IMR-90 (cell line): ENCODE measurements at regions not wholly inside any gene's neighbourhood (a gene's known extent, or its start where the extent isn't known, plus 50 kb on each side); places are given as distances from the start of the nearest gene placed in this dataset.

Source experiments
- ATAC-seq: fragments of 200-7000 bp; cut with Tn5 transposase; 2 replicates; pipeline ENCODE4 v1.9.1; 2020; ENCODE audit warnings: low read depth, mild to moderate bottlenecking, moderate library complexity
- BruUV-seq: library from RNA; stranded (reverse); fragments of 400-500 nt; replicated peaks from 2 replicates; lab custom pipeline; 2021; lab: Mats Ljungman, UMichigan
- CTCF ChIA-PET: fragments of 300-600 bp; formaldehyde crosslinking; extraction: SDS; loops from one replicate; lab custom pipeline; 2021; ENCODE audit warnings: antibody characterized with exemption; lab: Yijun Ruan, JAX
- POLR2A ChIA-PET: fragments of 300-600 bp; sonication (Branson Sonifier 250); formaldehyde crosslinking; loops from one replicate; lab custom pipeline; 2022; ENCODE audit warnings: antibody characterized with exemption; ENCODE audit not compliant: unreplicated experiment; lab: Charles Lee
- DNase-seq: peaks from one replicate; pipeline ENCODE4 v3.0.0; 2013
- H2AFZ ChIP-seq: replicated peaks from 2 replicates; pipeline ENCODE3; 2013; ENCODE audit warnings: low read length, mild to moderate bottlenecking; ENCODE audit not compliant: poor library complexity
- H2AK5ac ChIP-seq: 2 replicates; pipeline ENCODE4 v1.6.1; 2013; ENCODE audit warnings: low read depth, low read length, inconsistent platforms
- H2AK9ac ChIP-seq: replicated peaks from 2 replicates; pipeline ENCODE3; 2013; ENCODE audit warnings: mild to moderate bottlenecking, low read depth, low read length, moderate library complexity; ENCODE audit not compliant: poor library complexity
- H2BK120ac ChIP-seq: 2 replicates; pipeline ENCODE4 v1.6.1; 2013; ENCODE audit warnings: low read depth, low read length, inconsistent platforms
- H2BK15ac ChIP-seq: 3 replicates; pipeline ENCODE4 v1.6.1; 2013; ENCODE audit warnings: low read depth, low read length, inconsistent platforms
- H2BK20ac ChIP-seq: 2 replicates; pipeline ENCODE4 v1.6.1; 2013; ENCODE audit warnings: low read depth, mild to moderate bottlenecking, inconsistent platforms, low read length, moderate library complexity
- H2BK5ac ChIP-seq: 2 replicates; pipeline ENCODE4 v1.6.1; 2013; ENCODE audit warnings: mild to moderate bottlenecking, low read depth, low read length, inconsistent platforms; ENCODE audit not compliant: poor library complexity, severe bottlenecking
- H3K14ac ChIP-seq: replicated peaks from 2 replicates; pipeline ENCODE4 v1.6.1; 2013; ENCODE audit warnings: low read depth, low read length, inconsistent platforms
- H3K18ac ChIP-seq: 2 replicates; pipeline ENCODE4 v1.6.1; 2013; ENCODE audit warnings: low read depth, low read length, control low read depth
- H3K23ac ChIP-seq: 2 replicates; pipeline ENCODE4 v1.6.1; 2013; ENCODE audit warnings: low read depth, low read length, inconsistent platforms
- H3K27ac ChIP-seq: 2 replicates; pipeline ENCODE4 v1.5.1; 2013; ENCODE audit warnings: mild to moderate bottlenecking, control low read depth, low read length; ENCODE audit not compliant: insufficient read depth
- H3K27me3 ChIP-seq: 2 replicates; pipeline ENCODE4 v1.6.1; 2013; ENCODE audit warnings: low read length; ENCODE audit not compliant: control insufficient read depth, insufficient read depth
- H3K36me3 ChIP-seq: 2 replicates; pipeline ENCODE4 v1.6.1; 2013; ENCODE audit warnings: low read length, mixed read lengths; ENCODE audit not compliant: control insufficient read depth, insufficient read depth
- H3K4ac ChIP-seq: 2 replicates; pipeline ENCODE4 v1.6.1; 2013; ENCODE audit warnings: low read depth, low read length, inconsistent platforms
- H3K4me1 ChIP-seq: 2 replicates; pipeline ENCODE4 v1.6.1; 2013; ENCODE audit warnings: low read length, mixed read lengths; ENCODE audit not compliant: control insufficient read depth, insufficient read depth
- H3K4me2 ChIP-seq: 2 replicates; pipeline ENCODE4 v1.6.1; 2013; ENCODE audit warnings: low read depth, mild to moderate bottlenecking, control low read depth, low read length, moderate library complexity
- H3K4me3 ChIP-seq: 2 replicates; pipeline ENCODE4 v1.5.1; 2013; ENCODE audit warnings: low read depth, mild to moderate bottlenecking, control low read depth, low read length, moderate library complexity; ENCODE audit not compliant: insufficient read depth
- H3K56ac ChIP-seq: 2 replicates; pipeline ENCODE4 v1.6.1; 2013; ENCODE audit warnings: low read length, inconsistent platforms; ENCODE audit not compliant: insufficient read depth; ENCODE audit errors: extremely low read depth
- H3K79me1 ChIP-seq, 2 experiments: 2 replicates each; pipeline ENCODE4 v1.6.1; 2013; ENCODE audit warnings: low read length in 2 of 2, inconsistent platforms in 1 of 2, low read depth in 1 of 2
- H3K9ac ChIP-seq: 2 replicates; pipeline ENCODE4 v1.6.1; 2013; ENCODE audit warnings: low read depth, low read length, control low read depth
- H3K9me1 ChIP-seq: 2 replicates; pipeline ENCODE4 v1.6.1; 2013; ENCODE audit warnings: low read length, inconsistent platforms; ENCODE audit not compliant: insufficient read depth
- H3K9me3 ChIP-seq: 2 replicates; pipeline ENCODE4 v1.6.1; 2013; ENCODE audit warnings: low read length; ENCODE audit not compliant: control insufficient read depth, insufficient read depth
- H4K20me1 ChIP-seq: 2 replicates; pipeline ENCODE4 v1.6.1; 2013; ENCODE audit warnings: low read length, inconsistent platforms; ENCODE audit not compliant: insufficient read depth
- H4K5ac ChIP-seq: 2 replicates; pipeline ENCODE4 v1.6.1; 2013; ENCODE audit warnings: mild to moderate bottlenecking, low read depth, low read length, control low read depth
- H4K8ac ChIP-seq, 2 experiments: 2 replicates each; pipeline ENCODE4 v1.6.1; 2013; ENCODE audit warnings: low read depth in 2 of 2, low read length in 2 of 2, control low read depth in 1 of 2, inconsistent platforms in 1 of 2
- H4K91ac ChIP-seq: 2 replicates; pipeline ENCODE4 v1.6.1; 2013; ENCODE audit warnings: low read depth, low read length, inconsistent platforms; ENCODE audit not compliant: insufficient read depth
- CHD1 ChIP-seq: IDR thresholded peaks from 2 replicates; pipeline ENCODE4 v1.6.1; 2012; ENCODE audit warnings: low read depth, low read length, improper control_type of control experiment
- ELK1 ChIP-seq: fragments of 150-350 bp; IDR thresholded peaks from 2 replicates; pipeline ENCODE4 v1.6.1; 2016; ENCODE audit warnings: low read depth, mild to moderate bottlenecking, low read length, moderate library complexity, borderline replicate concordance
- FOS ChIP-seq: fragments of 150-350 bp; IDR thresholded peaks from 2 replicates; pipeline ENCODE4 v1.6.1; 2016; ENCODE audit warnings: low read depth, low read length
- MAZ ChIP-seq: IDR thresholded peaks from 2 replicates; pipeline ENCODE4 v1.6.1; 2012; ENCODE audit warnings: low read depth, mild to moderate bottlenecking, low read length, improper control_type of control experiment, moderate library complexity, borderline replicate concordance
- POLR2A ChIP-seq: IDR thresholded peaks from 2 replicates; pipeline ENCODE4 v1.6.1; 2012; ENCODE audit warnings: mild to moderate bottlenecking, low read depth, low read length
- RCOR1 ChIP-seq: IDR thresholded peaks from 2 replicates; pipeline ENCODE4 v1.6.1; 2012; ENCODE audit warnings: mild to moderate bottlenecking, low read length, improper control_type of control experiment; ENCODE audit not compliant: insufficient replicate concordance
- RFX5 ChIP-seq: IDR thresholded peaks from 2 replicates; pipeline ENCODE4 v1.8.0; 2012; ENCODE audit warnings: low read depth, mild to moderate bottlenecking, low read length, moderate library complexity
- WGBS, 2 experiments: methylation state at CpG; one replicate each; pipeline versions ENCODE4 v1.1.5 to v1.1.7; 2013; ENCODE audit warnings: missing lambda C conversion rate in 2 of 2; ENCODE audit not compliant: insufficient read length in 1 of 2; ENCODE audit errors: extremely low coverage in 2 of 2; 5-methylcytosine and 5-hydroxymethylcytosine counted together
- dilution Hi-C: fragments of 300-500 bp; cut with HindIII; formaldehyde crosslinking; loops from one replicate; pipeline ENCODE4 v1.14.3; 2018; ENCODE audit warnings: low sequenced_read_pairs; ENCODE audit not compliant: unreplicated experiment
- in situ Hi-C: fragments of 300-500 bp; cut with MboI; formaldehyde crosslinking; loops from 3 replicates; pipeline ENCODE4 v1.14.3; 2019; ENCODE audit warnings: low sequenced_read_pairs, inconsistent platforms, mixed read lengths
- intact Hi-C: fragments of 100-400 bp; cut with micrococcal nuclease; formaldehyde crosslinking; loops from 2 replicates; pipeline ENCODE4 v1.10.0; 2022

- ATAC-seq (no peak), DNase-seq (no peak)
- H3K9me3 ChIP-seq: no peaks in the 10 kb centered on the region
- no peak overlapping the region for H2AFZ ChIP-seq
- H2BK20ac ChIP-seq: no peak overlapping the region
- H3K27me3 ChIP-seq: no peaks in the 10 kb centered on the region
- H3K4me1 ChIP-seq: no peaks in the 10 kb centered on the region
- BruUV-seq: no TSS peak
- POLR2A ChIA-PET: no interaction called here
- no peaks in the 10 kb centered on the region for H3K9me1 ChIP-seq
- no peak overlapping the region for H2BK15ac ChIP-seq
- H4K8ac ChIP-seq: no peak overlapping the region
- no peak overlapping the region for H4K5ac ChIP-seq
- H3K14ac ChIP-seq: no peak overlapping the region
- no peak for TF ChIP-seq CHD1
- no peak for TF ChIP-seq RCOR1
- TF ChIP-seq ELK1: no peak
- TF ChIP-seq FOS: no peak
- no peak for TF ChIP-seq RFX5
- TF ChIP-seq POLR2A: no peak
- no peak for TF ChIP-seq MAZ
- no peak overlapping the region for H4K91ac ChIP-seq
- CTCF ChIA-PET: no interaction called here
- H2AK9ac ChIP-seq: no peak overlapping the region
- H3K4me2 ChIP-seq: no peak overlapping the region
- no peak overlapping the region for H3K4me3 ChIP-seq
- H2BK120ac ChIP-seq: no peak overlapping the region
- no peak overlapping the region for H3K18ac ChIP-seq
- dilution Hi-C loops: no loop called here
- H3K4ac ChIP-seq: no peak overlapping the region
- H4K20me1 ChIP-seq: no peaks in the 10 kb centered on the region
- in situ Hi-C loops: no loop called here
- WGBS, 2 experiments: no CpG with 5 or more reads among the region's 2 CpGs
- intact Hi-C loops: no loop called here
- H3K79me1 ChIP-seq: no peaks in the 10 kb centered on the region
- no peak overlapping the region for H2BK5ac ChIP-seq
- no peak overlapping the region for H3K9ac ChIP-seq
- no peak overlapping the region for H2AK5ac ChIP-seq
- H3K27ac ChIP-seq: no peak overlapping the region
- H3K23ac ChIP-seq: no peak overlapping the region
- no peak overlapping the region for H3K56ac ChIP-seq
- H3K36me3 ChIP-seq: no peaks in the 10 kb centered on the region
These were observed 1342.9 kb upstream of the ADGRB3 start for GRCh38 chr6:67292169-67292568.
